Right lobe of liver (tissue), 6 donors: ENCODE measurements at regions not wholly inside any gene's neighbourhood (a gene's known extent, or its start where the extent isn't known, plus 50 kb on each side); places are given as distances from the start of the nearest gene placed in this dataset.

Experiments
- ATAC-seq, 4 donors: fragments of 200-7000 bp; cut with Tn5 transposase; one replicate each; pipeline ENCODE4 v1.9.1; 2020; ENCODE audit warnings: mild to moderate bottlenecking in 4 of 4, moderate library complexity in 4 of 4
- DNase-seq, 3 donors: peaks; one replicate each; pipeline ENCODE4 v3.0.0-alpha.2; 2020
- H3K27ac ChIP-seq, 3 donors: fragments of 200-600 bp; one replicate each; pipeline ENCODE4 v1.8.0; 2022
- H3K27me3 ChIP-seq, 2 donors: fragments of 200-600 bp; one replicate each; pipeline ENCODE4 v1.8.0; 2022
- H3K36me3 ChIP-seq, 4 donors: fragments of 200-600 bp; sonication (generic) in 1 of 4; one replicate each; pipeline versions ENCODE4 v1.5.1 to v1.8.0; 2017 to 2022; ENCODE audit warnings: control low read depth in 1 of 4
- H3K4me1 ChIP-seq, 4 donors: fragments of 200-600 bp; sonication (generic) in 1 of 4; one replicate each; pipeline versions ENCODE4 v1.5.1 to v1.8.0; 2017 to 2022; ENCODE audit warnings: control low read depth in 1 of 4
- H3K4me3 ChIP-seq, 3 donors: fragments of 200-600 bp; one replicate each; pipeline ENCODE4 v1.8.0; 2022
- H3K9me3 ChIP-seq, 4 donors: fragments of 200-600 bp; sonication (generic) in 1 of 4; one replicate each; pipeline versions ENCODE4 v1.5.1 to v1.8.0; 2017 to 2022; ENCODE audit warnings: control low read depth in 1 of 4
- CTCF ChIP-seq, 4 donors: fragments of 200-600 bp in 3 of 4; fragments of 450-650 bp in 1 of 4; IDR thresholded peaks; one replicate each; pipeline versions ENCODE4 v1.5.1 to v1.8.0; 2016 to 2022; ENCODE audit warnings: antibody characterized with exemption in 4 of 4, mild to moderate bottlenecking in 2 of 4
- POLR2A ChIP-seq: fragments of 450-650 bp; IDR thresholded peaks from one replicate; pipeline ENCODE4 v1.6.1; 2017; ENCODE audit warnings: antibody characterized with exemption, mild to moderate bottlenecking
- WGBS: methylation state at CpG from one replicate; pipeline ENCODE4 v1.1.6; 2018; ENCODE audit warnings: low coverage, low lambda C conversion rate; ENCODE audit not compliant: insufficient coverage; ENCODE audit errors: missing lambda C conversion rate; 5-methylcytosine and 5-hydroxymethylcytosine counted together
- intact Hi-C, 2 donors: fragments of 100-400 bp; cut with DNase I; formaldehyde crosslinking; loops; one replicate each; pipeline versions ENCODE4 v1.11.2 to v1.14.1; 2022
- donor health status: DM: no; HTN: yes; CAD: no.
- donor health status: DM: no; HTN: no; CAD: no.
- donor health status: DM: no; HTN: no; CAD: no.
- donor health status: DM: no; HTN: yes; CAD: no.
- donor health status: DM: no; HTN: yes; CAD: no.

GRCh38 chr11:98589967-98590366 lies 430.8 kb upstream of the CNTN5 start:
- Histone ChIP-seq H3K27ac (no peak overlapping the region), H3K27me3 (no peaks in the 10 kb centered on the region), H3K4me1 (peaks cover 0 to 2% (median 0%) of the 10 kb centered on the region in 4 donors), H3K4me3 (no peak overlapping the region), H3K9me3 (no peaks in the 10 kb centered on the region), H3K36me3 (no peaks in the 10 kb centered on the region)
- 28% methylated on average over 5 of the region's 5 CpGs for WGBS
- DNase-seq: no peak
- no peak for ATAC-seq
- TF ChIP-seq POLR2A (no peak), CTCF (IDR thresholded peaks at IDR 0.05) (no peak)
- intact Hi-C loops: no loop called here

- no peaks in the 10 kb centered on the region for H3K4me1 ChIP-seq
- DNase-seq: no peak
- no peak overlapping the region for H3K27ac ChIP-seq
- no peaks in the 10 kb centered on the region for H3K27me3 ChIP-seq
- H3K9me3 ChIP-seq: no peaks in the 10 kb centered on the region
- no peak for ATAC-seq
- TF ChIP-seq CTCF (IDR thresholded peaks at IDR 0.05) (no peak), POLR2A (no peak)
- no peaks in the 10 kb centered on the region for H3K36me3 ChIP-seq
- intact Hi-C loops: no loop called here
- WGBS: 63% methylated on average over 1 of the region's 3 CpGs
- H3K4me3 ChIP-seq: no peak overlapping the region
Measured at GRCh38 chr11:98600103-98600502, 420.6 kb upstream of the CNTN5 start.

- WGBS: 33% methylated on average over 5 of the region's 8 CpGs
- intact Hi-C loops: no loop called here
- H3K27me3 ChIP-seq: no peaks in the 10 kb centered on the region
- DNase-seq: peak in 1 of 3 donors; percentile 78
- peak overlapping the region in 1 of 3 donors; percentile 15 for H3K4me3 ChIP-seq
- H3K4me1 ChIP-seq: no peaks in the 10 kb centered on the region
- ATAC-seq: peak in 2 of 4 donors; percentile 51 to 95
- H3K36me3 ChIP-seq: no peaks in the 10 kb centered on the region
- H3K27ac ChIP-seq: no peak overlapping the region
- no peaks in the 10 kb centered on the region for H3K9me3 ChIP-seq
- TF ChIP-seq POLR2A: no peak
- no peak for TF ChIP-seq CTCF (IDR thresholded peaks at IDR 0.05)
Measured at GRCh38 chr11:98600786-98601773, 419.7 kb upstream of the CNTN5 start.

- ATAC-seq: no peak
- no peak for DNase-seq
- intact Hi-C loops: no loop called here
- TF ChIP-seq CTCF (IDR thresholded peaks at IDR 0.05) (no peak), POLR2A (no peak)
- Histone ChIP-seq H3K4me1 (peaks cover 0 to 2% (median 0%) of the 10 kb centered on the region in 4 donors), H3K4me3 (no peak overlapping the region), H3K27ac (no peak overlapping the region), H3K27me3 (no peaks in the 10 kb centered on the region), H3K9me3 (no peaks in the 10 kb centered on the region), H3K36me3 (no peaks in the 10 kb centered on the region)
Measured at GRCh38 chr11:98616098-98616655, 404.6 kb upstream of the CNTN5 start.
